Stimulated activated CD8-positive, alpha-beta memory T cell treated with anti-CD3 and anti-CD28 coated beads, Interleukin-2, amount 100 ng/mL, for 1 hour (primary cell): ENCODE measurements at regions not wholly inside any gene's neighbourhood (a gene's known extent, or its start where the extent isn't known, plus 50 kb on each side); places are given as distances from the start of the nearest gene placed in this dataset.
"Not testable (repeated sequence)": the region's sequence is repeated elsewhere in the genome, so short reads cannot be mapped to it uniquely, and the experiment has no call there.

Experiments used
- DNase-seq, 2 donors: peaks; one replicate each; pipeline ENCODE4 v3.0.0-alpha.2; 2020; ENCODE audit warnings: low read depth in 2 of 2

- DNase-seq: no peak
Measured at GRCh38 chr7:29649876-29650275, 86.2 kb downstream of the PRR15 start.

- no peak for DNase-seq
Measured at GRCh38 chr7:29651477-29651876, 87.8 kb downstream of the PRR15 start.

- no peak for DNase-seq
Measured at GRCh38 chr7:29652556-29652955, 88.9 kb downstream of the PRR15 start.

GRCh38 chr7:29654340-29654739 is 90.7 kb downstream of the PRR15 start:
- DNase-seq: not testable (repeated sequence)

GRCh38 chr7:29657288-29657687 is 93.7 kb downstream of the PRR15 start:
- DNase-seq: no peak

- no peak for DNase-seq
Measured at GRCh38 chr7:29657856-29658255, 94.2 kb downstream of the PRR15 start.

GRCh38 chr7:29659213-29659612 is 95.6 kb downstream of the PRR15 start:
- DNase-seq: not testable (repeated sequence)

- not testable (repeated sequence) for DNase-seq
Measured at GRCh38 chr7:29662899-29663298, 99.3 kb downstream of the PRR15 start.

- DNase-seq: not testable (repeated sequence)
Measured at GRCh38 chr7:29664999-29665398, 101.4 kb downstream of the PRR15 start.

GRCh38 chr7:29667096-29667669 is 103.5 kb downstream of the PRR15 start:
- not testable (repeated sequence) for DNase-seq

- not testable (repeated sequence) for DNase-seq
Measured at GRCh38 chr7:29671286-29671685, 107.7 kb downstream of the PRR15 start.

GRCh38 chr7:29673635-29674034 is 110.0 kb downstream of the PRR15 start:
- not testable (repeated sequence) for DNase-seq

GRCh38 chr7:29674626-29675025 is 111.0 kb downstream of the PRR15 start:
- DNase-seq: not testable (repeated sequence)

- not testable (repeated sequence) for DNase-seq
Measured at GRCh38 chr7:29677254-29677653, 113.6 kb downstream of the PRR15 start.

- DNase-seq: not testable (repeated sequence)
Measured at GRCh38 chr7:29679963-29680362, 116.3 kb downstream of the PRR15 start.

- DNase-seq: not testable (repeated sequence)
Measured at GRCh38 chr7:29680601-29681000, 117.0 kb downstream of the PRR15 start.

GRCh38 chr7:29684151-29684786 is 120.6 kb downstream of the PRR15 start:
- DNase-seq: not testable (repeated sequence)

GRCh38 chr7:29684787-29685650 is 121.3 kb upstream of the WIPF3 start:
- peak in 1 of 2 donors; percentile 14 for DNase-seq

GRCh38 chr7:29685651-29686271 is 120.5 kb upstream of the WIPF3 start:
- DNase-seq: not testable (repeated sequence)

- DNase-seq: not testable (repeated sequence)
Measured at GRCh38 chr7:29690510-29690909, 115.8 kb upstream of the WIPF3 start.

GRCh38 chr7:29696402-29696801 is 109.9 kb upstream of the WIPF3 start:
- not testable (repeated sequence) for DNase-seq

GRCh38 chr7:29699723-29700122 is 106.6 kb upstream of the WIPF3 start:
- not testable (repeated sequence) for DNase-seq
